ENCODE measurements at regions not wholly inside any gene's neighbourhood (a gene's known extent, or its start where the extent isn't known, plus 50 kb on each side); places are given as distances from the start of the nearest gene placed in this dataset.
A peak's percentile ranks its signal among the peaks of the same experiment; 100 is the strongest.

DNA sequence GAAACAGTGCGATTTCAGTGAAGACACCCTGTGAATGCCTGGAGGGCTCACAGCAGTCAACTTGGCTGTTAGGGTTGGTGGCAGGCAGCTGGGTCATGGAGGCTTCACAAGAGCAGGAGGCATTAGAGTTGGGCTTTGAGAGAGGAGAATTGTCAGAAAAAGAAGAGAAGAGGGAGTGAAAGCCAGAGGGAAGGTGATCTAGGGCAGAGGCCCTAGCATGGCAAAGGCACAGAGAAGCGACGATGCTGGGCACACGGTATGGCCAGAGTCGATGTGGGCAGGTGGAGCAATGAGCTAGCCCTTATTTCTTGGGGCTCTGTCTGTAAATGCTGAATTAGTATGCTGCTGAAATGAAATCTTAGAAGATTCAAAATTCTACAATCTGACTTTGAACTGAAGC, 52.6 kb upstream of the OLFM4 start:
- no peak for DNase-seq

DNA sequence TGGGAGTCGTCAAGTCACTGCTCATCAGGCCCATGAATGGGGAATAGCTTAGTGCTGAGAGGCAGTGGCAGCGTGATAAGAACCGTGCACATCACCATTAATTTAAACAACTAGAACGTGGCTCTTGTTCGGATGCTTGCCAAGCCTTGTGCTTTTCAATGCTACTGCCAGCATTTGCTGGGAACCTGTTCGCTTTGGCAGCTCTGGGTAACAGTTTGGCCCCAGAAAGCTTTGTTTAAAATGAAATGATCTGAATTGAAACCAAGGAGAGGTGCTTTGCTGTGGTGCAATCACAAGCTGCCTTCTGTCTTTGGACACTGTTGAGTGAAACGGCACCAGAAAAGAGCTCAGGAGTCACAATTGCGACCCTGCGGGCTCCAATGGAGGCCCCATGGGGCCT, 53.5 kb upstream of the OLFM4 start:
- DNase-seq: no peak

DNA sequence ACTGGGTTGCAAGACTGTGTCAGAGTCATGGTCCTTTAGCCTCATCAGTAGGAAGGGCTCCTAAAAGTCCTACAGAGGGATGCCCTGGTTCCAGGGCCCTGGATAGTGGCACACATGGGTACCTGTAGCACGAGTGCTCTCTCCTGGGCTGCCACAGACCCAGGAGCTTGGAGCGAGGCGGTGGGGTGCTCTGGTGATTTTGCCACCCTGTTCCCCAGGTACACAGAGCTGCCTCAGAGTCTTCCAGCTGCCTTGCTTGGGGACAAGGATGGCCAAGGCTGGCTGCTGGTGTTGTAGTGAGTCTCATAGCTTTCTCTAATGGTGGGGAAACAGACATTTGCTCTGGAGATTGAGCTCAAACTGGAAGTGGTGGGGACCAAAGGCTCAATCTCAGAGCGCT, 53.9 kb upstream of the OLFM4 start:
- no peak for DNase-seq

DNA sequence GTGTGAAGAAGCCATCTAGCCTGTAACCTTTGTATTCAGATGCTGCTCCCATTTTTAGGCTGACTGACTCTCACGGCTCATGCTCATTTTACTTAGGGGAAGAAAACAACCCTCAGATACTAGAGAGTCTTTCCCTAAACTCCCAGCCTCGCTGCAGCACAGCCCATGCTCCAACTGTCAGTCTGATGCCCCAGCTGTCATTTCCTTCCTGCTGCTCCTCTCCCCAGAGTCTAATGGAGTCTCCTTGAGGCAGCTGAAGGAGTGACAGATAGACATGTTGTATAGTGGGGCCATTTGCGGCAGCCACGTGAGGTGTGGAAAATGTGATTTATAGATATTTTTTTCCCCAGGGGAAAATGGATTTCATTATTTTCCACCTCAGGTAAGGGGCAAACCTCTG, 59.2 kb upstream of the OLFM4 start:
- DNase-seq: peak; percentile 98

DNA sequence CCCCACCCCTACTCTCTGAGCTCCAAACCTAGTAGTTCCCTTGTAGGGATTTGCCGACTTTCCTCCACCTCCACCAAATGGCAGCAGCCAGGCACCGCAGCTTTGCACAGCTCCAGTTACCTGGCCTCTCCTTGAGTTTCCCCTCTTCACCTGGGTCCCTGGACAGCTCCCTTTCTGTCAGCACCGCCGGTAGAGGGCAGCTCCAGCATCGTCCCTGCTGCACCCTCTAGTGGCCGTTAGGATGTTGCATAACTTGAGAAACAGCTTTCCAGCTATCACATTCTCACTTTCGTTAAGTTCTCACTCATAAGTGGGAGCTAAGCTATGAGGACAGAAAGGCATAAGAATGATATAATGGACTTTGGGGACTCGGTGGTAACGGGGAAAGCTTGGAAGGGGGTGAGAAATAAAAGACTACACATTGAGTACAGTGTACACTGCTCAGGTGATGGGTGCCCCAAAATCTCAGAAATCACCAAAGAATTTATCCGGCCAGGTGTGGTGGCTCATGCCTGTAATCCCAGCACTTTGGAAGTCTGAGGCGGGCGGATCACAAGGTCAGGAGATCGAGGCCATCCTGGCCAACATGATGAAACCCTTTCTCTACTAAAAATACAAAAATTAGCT, 60.4 kb upstream of the OLFM4 start:
- peak; percentile 96 for DNase-seq

DNA sequence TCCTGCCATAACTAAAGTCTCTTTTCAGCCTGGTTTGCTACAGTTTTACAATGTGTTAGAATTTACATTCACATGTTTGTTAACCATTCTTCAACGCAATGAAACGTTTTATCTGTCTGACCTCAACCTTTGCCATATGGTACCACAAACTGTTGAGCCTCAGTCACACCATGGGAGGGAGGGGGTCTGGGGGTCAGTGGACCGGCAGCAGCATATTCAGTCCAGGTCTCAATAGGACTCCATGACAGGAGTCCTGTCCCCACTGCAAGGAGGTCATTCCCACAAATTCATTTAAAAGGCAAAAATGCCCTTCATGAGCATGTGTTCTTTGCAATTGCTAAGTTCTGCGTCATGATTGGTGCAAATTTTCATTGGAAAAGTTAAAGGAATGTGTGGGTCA, 66.6 kb upstream of the OLFM4 start:
- DNase-seq: no peak

DNA sequence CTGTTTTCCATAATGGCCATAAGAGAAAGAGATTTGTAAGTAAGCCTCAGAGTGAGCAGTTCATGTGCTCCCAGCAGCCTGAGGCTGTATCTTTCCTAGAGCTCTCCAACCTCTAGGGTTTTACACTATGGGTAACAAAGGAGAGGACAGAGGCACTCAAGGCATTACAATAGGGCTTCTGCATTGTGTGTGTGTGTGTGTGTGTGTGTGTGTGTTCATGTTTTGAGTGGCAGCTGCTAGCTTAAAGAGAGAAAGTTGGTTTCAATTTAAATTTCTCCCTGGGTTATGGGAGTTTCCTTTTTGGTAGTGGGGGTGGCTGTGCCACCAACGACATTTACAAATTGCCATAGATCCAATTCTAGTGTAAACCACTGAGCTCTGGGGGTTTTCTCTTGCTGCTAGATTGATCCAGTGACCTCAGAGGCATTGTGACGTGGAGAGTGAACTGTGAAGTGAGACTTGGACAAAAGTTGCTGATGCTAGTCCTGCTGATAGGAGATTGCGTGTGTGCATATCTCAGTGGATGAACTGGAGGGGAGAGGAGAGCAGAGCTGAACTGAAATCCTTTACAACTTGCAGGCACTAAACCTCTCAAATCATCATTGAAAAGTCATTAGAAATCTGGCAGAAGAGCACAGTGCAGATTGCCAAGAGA, 67.2 kb upstream of the OLFM4 start:
- no peak for DNase-seq

DNA sequence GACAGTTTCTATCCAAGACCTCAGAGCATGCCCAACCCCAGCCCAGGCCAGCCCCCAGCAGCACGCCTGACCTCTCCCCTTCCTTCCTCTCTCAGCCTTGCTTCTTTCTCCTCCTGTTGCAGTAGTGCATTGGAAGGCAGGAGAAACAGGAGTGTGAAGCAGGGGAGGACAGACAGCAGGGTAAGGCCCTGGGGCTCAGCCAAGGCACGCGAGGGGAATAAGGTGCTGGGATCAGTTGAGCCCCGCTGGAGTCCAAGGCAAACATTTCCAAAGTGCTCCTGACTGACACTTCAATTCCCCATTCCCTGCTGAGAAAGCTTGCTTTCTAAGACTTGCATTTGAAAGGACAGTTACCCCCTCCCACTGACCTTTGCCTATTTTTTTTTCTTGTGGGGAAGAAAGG, 73.1 kb upstream of the OLFM4 start:
- DNase-seq: no peak

DNA sequence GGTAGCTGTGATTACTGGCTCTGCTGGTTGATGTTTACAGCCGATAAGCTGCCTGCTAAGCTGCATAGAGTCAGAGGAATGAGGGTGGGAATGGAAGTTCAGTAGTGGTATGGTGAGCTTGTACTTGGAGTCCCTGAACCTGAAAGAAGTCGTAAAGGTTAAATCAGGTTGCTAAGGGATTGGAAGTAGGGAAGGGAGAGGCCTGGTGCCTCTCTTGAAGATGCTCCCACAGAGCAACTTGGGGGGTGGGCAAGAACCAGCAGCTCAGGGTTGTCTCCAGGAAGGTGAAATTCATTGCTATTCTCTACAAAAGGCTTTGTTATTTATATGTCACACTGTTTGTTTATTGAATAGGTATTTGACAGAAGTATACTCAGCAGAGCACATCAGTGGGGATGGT, 73.8 kb upstream of the OLFM4 start:
- no peak for DNase-seq

DNA sequence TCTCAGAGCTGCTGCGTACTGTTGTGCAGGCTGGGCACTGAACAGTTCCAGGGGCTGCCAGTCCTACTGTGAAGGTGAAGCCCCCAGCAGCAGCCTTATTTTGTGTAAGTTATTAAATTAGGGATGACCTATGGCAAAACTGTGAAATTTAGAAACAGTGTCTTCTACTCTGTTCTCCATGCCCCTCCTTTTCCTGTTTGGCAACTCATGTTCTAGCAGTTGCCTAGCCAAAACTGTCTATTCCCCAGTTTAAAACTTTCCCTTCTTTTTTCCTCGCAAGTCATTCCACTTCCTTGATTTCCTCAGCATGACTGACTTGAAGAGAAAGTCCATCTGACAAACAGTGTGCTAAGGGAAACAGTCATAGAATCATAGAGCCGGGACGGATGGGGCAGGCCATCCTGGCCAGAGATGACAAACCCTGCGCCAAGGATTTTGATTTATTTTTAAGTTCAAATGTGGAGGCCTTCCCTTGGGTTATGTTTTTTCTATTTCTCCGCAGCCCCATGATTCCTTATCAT, 78.1 kb upstream of the OLFM4 start:
- DNase-seq: no peak

DNA sequence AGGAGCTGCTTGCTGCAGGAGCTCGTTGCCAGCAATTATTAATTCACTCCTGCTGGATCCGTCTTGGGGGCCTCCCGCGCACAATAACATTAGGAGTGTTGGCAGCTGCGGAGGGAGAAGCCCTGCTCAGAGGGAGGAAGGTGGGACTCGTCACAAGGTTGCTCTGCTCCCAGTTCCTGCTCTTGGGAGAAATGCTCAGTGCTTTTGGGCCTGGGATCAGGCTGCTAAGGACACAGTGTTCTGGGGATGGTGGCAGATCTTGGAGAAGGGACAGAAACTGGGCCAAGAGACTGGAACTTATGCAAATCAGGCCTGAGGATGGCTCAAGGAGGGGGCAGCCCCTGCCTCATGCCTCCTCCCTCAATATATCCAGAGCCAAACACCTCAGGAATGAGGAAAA, 78.9 kb upstream of the OLFM4 start:
- DNase-seq: no peak

DNA sequence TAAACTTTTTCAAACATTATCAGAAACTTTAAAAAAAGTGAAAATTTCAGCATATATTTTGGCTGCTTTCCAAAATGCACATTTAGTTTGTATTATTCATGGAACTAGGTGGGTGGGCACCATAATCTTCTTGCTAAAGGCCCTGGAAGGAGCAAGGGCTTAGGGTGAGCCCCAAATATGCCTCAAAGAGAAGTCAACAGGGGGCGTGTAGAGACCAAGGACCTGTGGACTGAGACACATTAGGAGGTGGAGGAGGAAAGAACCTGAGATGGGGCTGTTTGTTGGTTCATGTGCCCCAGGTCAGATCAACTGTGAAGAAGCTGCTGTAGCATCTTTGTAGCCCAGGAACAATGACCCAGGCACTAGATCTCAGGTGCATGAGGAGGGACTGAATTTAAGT, 79.6 kb upstream of the OLFM4 start:
- no peak for DNase-seq

DNA sequence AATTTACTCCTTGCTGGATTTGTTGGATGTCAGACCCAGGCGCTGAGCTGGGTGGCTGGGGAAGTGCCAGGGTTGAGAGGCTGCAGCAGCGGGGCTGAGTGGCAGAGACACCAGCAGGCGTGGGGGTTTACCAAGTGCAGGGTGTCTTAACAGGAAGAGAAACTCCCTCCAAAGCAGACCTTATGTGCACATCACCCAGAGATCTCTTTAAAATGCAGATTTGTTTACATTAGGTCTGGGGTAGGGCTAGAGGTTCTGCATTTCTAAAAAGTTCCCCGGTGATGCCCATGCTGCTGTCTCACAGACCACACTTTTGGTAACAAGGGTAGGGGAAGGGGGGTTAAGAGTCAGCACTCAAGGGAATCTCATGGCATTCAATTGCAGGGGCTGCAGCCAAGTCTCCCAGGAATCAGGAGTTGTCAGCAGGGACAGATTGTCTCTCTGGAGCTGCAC, 80.7 kb upstream of the OLFM4 start:
- DNase-seq: peak; percentile 83

DNA sequence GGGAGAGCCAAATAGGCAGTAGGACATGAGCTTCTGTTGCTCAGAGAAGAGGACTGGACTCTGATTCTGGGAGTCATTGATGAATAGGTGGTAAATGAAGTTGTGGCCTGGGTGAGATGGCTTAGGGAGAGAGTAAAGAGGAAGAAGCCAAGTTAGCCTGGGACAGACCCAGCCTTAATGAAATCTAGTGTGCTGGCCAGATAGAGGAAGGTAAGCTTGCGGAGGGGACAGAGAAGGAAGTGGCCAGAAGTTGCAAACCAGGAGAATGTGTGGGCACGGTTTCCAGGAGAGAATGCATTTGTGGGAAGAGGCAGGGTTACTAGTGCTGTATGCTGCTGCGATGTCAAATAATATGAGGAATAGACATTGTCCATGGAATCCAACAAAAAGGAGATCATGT, 83.3 kb upstream of the OLFM4 start:
- no peak for DNase-seq

DNA sequence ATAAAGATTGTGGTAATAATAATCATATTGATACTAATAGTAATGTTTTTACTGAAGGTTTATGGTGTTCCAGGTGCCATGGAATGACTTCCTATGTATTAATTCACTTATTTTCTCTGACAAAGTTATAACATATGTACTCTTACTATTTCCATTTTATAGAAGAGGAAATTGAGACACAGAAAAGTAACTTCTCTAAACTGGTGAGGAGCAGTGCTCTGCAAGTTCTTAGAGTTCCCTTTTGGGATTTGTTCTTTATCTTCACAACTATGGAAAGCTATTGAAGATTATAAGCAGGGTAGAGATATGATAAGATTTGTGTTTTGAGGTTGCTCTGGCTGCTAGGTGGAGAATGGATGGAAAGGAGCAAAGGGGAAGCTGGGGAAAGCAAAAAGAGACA, 83.9 kb upstream of the OLFM4 start:
- DNase-seq: no peak

DNA sequence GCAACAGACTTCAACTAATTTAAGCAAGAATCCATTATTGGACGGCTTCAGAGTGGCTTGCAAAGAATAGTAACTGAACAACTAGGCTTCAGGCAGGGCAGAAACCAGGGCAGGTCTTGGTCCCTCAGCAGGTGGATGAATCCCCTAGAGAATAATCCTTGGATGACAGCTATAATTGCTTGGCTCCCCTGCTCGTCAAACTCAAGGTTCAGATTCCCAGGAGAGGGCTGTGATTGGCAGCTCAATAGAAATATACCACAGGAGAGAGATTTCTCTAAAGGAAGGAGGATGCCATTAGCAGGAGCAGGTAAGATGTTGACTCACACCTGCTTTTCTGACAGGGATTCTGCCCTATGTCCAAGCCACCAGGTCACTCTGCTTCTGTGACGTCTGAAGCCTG, 89.6 kb upstream of the PCDH8 start:
- DNase-seq: peak; percentile 50

DNA sequence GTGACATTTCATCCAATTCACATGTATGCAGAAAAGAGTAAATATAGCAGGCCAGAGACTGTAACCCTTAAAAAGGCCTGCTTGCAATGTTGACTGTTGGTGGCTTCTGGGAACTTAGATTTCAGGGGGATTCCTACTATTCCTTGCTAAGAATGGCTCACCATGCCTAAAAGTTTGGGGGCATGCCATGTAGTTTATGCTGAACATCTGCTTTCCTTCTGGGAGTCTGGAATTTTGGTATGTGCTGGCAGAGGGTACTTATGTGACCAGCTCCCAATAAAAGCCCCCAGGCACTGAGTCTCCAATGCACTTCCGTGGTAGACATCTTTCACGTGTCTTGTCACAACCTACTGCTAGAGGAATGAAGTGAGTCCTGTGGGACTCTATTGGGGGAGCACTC, 88.4 kb upstream of the PCDH8 start:
- no peak for DNase-seq

DNA sequence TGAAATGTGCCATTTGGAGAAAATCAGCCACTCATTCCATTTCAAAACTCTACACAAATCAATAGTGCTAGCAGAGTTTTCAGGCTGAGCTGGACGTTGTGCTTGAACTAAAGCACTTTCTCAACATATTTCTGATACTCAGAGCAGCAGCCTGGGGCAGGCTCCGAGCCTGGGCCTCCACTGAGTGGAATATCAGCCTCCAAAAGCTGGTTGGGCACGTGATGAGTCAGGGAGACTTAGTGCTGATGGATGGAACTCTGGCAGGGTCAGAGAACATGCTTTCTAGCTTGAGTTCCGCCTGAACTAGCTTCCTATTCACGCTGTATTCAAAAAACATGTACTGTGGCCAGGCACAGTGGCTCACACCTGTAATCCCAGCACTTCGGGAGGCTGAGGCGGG, 85.8 kb upstream of the PCDH8 start:
- DNase-seq: no peak

DNA sequence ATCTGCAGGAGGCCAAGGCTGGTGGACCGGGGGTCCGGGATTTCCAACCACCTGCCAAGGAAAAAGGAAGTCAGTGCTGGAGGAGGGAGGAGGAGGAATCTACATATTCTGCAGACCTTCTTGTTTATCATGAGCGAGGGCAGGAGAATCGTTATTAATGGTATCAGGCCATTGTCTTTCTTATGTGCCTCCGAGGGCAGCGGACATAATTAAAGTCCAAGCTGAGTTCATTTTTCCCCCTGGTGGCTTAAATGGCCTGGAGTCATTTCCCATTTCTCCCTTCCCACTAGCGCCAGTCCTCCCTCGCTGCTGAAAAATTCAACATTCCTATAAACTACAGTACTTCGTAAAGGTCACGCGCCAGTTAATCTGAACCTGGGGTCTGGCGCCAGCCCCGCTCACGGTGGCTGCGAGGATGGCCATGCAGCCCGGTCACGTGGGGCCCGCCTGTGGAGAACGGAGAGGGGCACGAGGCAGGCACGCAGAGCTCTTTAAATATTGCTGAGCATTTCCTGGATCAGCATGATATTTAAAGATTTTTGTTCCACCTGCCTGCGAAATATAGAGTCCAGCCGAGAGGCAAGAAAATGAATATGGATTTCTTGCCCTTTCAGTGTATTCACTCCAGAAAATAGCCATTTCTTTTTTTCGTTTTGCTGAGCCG, 85.2 kb upstream of the PCDH8 start:
- DNase-seq: no peak

DNA sequence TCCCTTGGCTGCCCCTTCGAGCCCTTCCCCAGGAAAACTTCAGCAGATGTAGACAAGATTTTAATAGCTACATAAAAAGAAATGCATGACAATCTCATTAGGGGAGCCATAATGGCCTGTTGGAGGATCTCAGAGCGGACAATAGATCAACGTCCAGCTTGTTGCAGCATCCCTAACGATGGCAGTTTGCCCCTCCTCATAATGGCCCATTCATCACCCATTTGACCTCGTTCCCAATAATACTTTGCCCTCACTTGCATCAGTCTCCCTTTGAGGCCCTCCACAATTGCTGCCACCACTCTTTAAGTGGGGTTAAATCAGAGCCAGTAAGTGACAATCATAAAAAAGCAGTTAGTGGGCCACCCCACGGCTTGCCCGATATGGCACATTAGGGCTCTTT, 84.7 kb upstream of the PCDH8 start:
- no peak for DNase-seq

DNA sequence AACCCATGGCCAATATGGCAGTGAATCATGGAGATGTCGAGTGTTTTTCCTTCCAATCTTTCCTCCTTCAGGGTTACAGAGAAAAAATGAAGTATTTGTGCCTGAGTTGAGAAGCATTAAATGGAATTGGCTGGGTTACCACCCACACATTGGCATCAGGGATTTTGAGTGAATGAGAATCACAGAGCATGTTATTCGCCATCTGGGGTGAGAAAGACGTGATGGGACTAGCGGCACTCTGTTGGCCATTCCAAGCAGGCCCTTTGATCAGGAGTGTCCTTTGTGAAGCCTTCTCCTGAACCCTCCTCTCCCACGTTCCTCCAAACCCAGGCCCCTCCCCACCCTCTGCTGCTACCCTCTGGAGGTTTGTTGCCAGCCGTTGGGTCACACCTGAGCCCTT, 84.2 kb upstream of the PCDH8 start:
- peak; percentile 40 for DNase-seq

DNA sequence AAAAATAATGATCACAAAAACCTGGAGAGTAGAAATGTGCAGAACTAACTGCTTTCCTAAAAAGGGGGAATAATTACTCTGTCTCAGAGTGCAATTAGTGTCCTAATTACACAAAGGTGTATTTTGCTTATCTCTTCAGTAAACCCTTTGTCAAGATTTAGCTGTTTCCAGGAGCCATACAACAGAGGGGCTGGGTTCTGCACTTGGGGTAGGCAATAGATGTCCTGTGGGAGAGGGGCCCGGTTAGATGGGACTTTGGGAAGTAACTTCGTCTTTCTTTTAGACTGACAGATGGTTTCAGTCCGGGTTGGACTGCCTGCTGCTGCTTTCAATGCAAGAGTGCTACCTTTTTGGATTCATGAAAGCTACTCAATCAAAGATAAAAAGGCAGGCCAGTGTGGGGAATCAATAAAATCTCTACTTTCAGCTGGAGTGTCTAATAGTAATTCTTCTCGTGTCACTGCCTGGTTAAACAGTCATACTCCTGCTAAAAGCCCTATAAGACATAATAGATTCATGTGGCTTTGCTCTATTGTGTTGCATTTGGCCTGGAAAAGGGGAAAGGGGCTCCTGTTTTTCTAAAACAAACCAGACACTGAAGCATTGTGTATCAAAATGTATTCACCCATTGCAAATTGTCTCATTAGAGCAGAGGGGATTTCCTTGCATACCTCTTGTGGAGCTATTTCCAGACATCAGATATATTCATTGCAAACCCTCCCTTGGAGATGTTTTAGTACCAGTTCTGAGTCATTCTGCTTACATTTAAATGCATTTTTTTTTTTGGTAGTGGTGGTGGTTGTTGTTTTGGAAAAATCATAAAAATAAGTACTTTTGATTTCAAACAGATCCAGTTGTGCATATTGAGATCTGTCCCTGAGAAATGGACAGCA, 83.3 kb upstream of the PCDH8 start:
- peak; percentile 40 for DNase-seq

DNA sequence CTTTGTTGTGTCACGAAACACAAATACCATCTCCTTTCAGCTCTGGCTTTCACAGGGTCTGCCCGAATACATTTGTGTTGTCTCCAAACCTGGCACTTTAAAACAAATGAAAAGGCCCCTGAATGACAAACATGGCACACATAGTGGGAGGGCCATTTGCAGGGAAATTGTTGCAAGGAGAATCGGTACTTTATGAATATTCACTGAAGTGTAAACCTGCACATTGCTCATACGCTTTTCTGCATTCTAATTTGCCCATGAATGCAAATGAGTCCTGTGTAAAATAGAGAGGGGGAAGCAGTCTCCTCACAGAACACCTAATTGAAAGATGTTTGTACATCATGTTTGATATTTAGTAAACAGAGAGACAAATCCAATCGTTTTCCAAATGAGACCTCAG, 82.7 kb upstream of the PCDH8 start:
- no peak for DNase-seq

Measured in NCI-H2171 treated with DMSO at 0.1 percent for 48 hours (cell line).